ENCODE measurements at regions not wholly inside any gene's neighbourhood (a gene's known extent, or its start where the extent isn't known, plus 50 kb on each side); places are given as distances from the start of the nearest gene placed in this dataset.

- H3K9me3 Mint-ChIP-seq: no peaks in the 10 kb centered on the region
- no peak for DNase-seq
- no peak overlapping the region for H3K4me3 Mint-ChIP-seq
- H3K4me1 Mint-ChIP-seq (ENCODE audit: low read depth): peaks cover 18% of the 10 kb centered on the region
- CTCF ChIA-PET: interaction anchor here (0.6 to 8.9 kb wide), 24 partner anchors 10 to 701 kb away, joined by 3 to 149 read pairs (median 4); partner anchors contain the start of gene ARHGEF37
- H3K36me3 Mint-ChIP-seq (ENCODE audit: low read depth): no peaks in the 10 kb centered on the region
- intact Hi-C loops (cut with micrococcal nuclease): loop anchor here (1.0 to 10.0 kb wide), 3 partner anchors 122 to 523 kb away; partner anchors contain the start of gene SLC26A2
- H3K27me3 Mint-ChIP-seq (ENCODE audit: low read depth): no peaks in the 10 kb centered on the region
- no peak overlapping the region for H3K27ac Mint-ChIP-seq
Measured at GRCh38 chr5:149441986-149442385, 62.9 kb upstream of the IL17B start.

- intact Hi-C loops (cut with micrococcal nuclease): loop anchor here (10.0 kb wide), 1 partner anchor 524 kb away; the partner anchor contains the start of gene SLC26A2
Measured at GRCh38 chr5:149441194-149441753, 62.2 kb upstream of the IL17B start.

DNA sequence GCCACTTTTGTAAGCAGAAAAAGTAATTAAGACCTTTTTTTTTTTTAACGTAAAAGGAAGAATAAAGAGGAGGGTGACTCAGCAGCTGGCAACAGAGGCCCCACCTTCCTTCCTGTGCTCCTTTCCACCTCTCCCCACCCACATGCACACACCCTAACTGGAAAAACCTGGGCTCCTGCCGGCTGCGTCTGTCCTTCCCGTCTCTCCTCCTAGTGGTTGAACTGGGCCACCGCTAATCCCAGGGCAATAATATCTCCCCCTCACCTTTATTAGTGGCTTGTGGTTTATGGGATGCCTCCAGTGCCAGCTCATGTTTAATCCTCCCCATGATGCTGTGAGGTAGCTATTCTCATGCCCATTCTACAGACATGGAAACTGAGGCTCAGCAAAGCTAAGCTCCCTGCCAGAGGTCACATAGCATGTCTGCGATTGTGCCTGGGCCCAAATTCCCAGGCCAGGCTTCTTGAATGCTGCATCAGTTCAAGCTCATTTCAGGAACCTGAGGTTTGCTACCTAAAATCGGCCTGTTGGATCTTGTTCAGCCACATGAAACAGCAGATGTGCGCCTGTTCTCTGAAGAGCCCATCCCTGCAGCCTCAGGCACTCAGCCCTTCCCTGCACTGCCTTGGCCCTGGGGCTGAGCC is 60.9 kb upstream of the IL17B start:
- CTCF ChIA-PET: interaction anchor here (0.6 to 8.9 kb wide), 16 partner anchors 14 to 521 kb away, joined by 3 to 149 read pairs (median 4); partner anchors contain the start of gene CSNK1A1
- DNase-seq: peak; percentile 43
- Mint-ChIP-seq H3K36me3 (ENCODE audit: low read depth) (no peaks in the 10 kb centered on the region), H3K27ac (no peak overlapping the region), H3K4me3 (no peak overlapping the region), H3K9me3 (no peaks in the 10 kb centered on the region), H3K27me3 (ENCODE audit: low read depth) (no peaks in the 10 kb centered on the region), H3K4me1 (ENCODE audit: low read depth) (peaks cover 18% of the 10 kb centered on the region)
- intact Hi-C loops (cut with micrococcal nuclease): loop anchor here (10.0 kb wide), 1 partner anchor 525 kb away; the partner anchor contains the start of gene SLC26A2

More at GRCh38 chr5:149441194-149441753, 62.2 kb upstream of the IL17B start:
- Mint-ChIP-seq H3K9me3 (no peaks in the 10 kb centered on the region), H3K27ac (no peak overlapping the region), H3K36me3 (ENCODE audit: low read depth) (no peaks in the 10 kb centered on the region), H3K27me3 (ENCODE audit: low read depth) (no peaks in the 10 kb centered on the region), H3K4me3 (no peak overlapping the region), H3K4me1 (ENCODE audit: low read depth) (peaks cover 18% of the 10 kb centered on the region)
- DNase-seq: no peak
- CTCF ChIA-PET: interaction anchor here (0.5 to 8.9 kb wide), 23 partner anchors 9 to 385 kb away, joined by 3 to 149 read pairs (median 4); no protein-coding TSS in a partner anchor

DNA sequence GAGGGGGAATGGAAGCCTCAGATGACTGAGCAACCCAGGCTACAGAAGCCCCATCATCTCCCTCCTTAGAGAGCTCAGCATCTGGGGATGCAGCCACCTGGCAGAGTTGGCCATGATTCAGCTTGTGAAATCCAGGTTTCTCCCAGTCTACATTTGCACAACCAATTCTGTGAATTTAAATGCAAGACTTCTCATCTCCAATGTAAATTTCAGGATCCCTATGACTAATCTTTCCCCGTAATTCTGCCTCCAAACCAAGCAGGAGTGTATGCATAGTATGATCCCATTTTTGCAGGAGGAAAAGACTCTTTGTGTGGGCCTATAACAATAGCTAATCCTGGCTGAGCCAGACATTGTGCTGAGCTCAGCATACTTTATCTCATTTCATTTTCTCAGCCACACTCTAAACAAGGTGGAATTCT is 59.6 kb upstream of the IL17B start:
- H3K4me3 Mint-ChIP-seq: no peak overlapping the region
- H3K4me1 Mint-ChIP-seq (ENCODE audit: low read depth): peaks cover 18% of the 10 kb centered on the region
- intact Hi-C loops (cut with micrococcal nuclease): no loop called here
- H3K9me3 Mint-ChIP-seq: no peaks in the 10 kb centered on the region
- DNase-seq: no peak
- no peak overlapping the region for H3K27ac Mint-ChIP-seq
- no peaks in the 10 kb centered on the region for H3K36me3 Mint-ChIP-seq (ENCODE audit: low read depth)
- CTCF ChIA-PET: interaction anchor here (0.6 to 8.9 kb wide), 12 partner anchors 38 to 467 kb away, joined by 3 to 149 read pairs (median 5); no protein-coding TSS in a partner anchor
- H3K27me3 Mint-ChIP-seq (ENCODE audit: low read depth): no peaks in the 10 kb centered on the region

DNA sequence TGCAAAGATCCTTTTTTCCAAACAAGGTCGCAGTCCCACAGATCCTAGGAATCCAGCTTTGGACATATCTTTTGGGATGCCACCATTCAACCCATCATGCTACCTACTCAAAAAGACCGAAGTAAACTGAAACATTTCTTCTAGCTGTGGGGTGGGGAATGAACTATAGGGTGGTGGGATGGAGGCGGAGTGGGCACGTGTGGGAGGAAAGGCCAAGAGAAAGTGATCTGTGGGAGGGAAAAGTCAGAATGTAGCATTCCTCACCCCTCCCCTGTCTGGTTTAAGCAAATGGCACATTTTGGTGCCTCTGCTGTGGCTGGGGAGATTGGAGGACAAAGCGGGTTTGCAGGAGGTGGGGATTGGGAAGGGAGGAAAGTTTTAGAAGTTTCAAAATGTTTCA is 59.2 kb upstream of the IL17B start:
- H3K36me3 Mint-ChIP-seq (ENCODE audit: low read depth): no peaks in the 10 kb centered on the region
- no peaks in the 10 kb centered on the region for H3K27me3 Mint-ChIP-seq (ENCODE audit: low read depth)

DNA sequence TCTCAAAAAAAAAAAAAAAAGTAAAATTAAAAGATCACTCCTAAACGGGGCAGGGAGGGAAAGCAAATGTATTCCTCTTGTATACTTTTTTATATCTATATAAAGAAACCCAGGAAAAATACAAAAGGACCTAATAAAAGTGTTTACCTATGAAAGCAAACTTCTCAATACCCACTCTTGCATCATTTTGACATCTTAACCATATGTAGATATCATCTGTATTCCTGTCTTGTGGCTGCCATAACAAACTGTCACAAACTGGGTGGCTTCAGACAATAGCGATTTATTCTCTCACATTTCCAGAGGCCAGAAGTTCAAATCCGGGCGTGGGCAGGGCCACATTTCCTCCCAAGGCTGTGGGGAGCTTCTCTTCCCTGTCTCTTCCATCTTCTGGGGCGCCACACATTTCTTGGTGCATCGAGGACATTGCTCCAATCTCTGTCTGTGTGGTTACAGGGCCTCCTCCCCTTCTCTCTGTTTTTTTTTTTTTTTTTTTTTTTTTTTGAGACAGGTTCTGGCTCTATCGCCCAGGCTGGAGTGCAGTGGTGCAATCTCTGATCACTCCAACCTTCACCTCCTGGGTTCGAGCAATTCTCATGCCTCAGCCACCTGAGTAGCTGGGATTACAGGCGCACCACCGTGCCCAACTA is 58.4 kb upstream of the IL17B start:
- CTCF ChIA-PET: interaction anchor here (0.7 to 4.7 kb wide), 7 partner anchors 56 to 181 kb away, joined by 3 to 25 read pairs (median 4); no protein-coding TSS in a partner anchor
- no peaks in the 10 kb centered on the region for H3K9me3 Mint-ChIP-seq
- no peak overlapping the region for H3K4me3 Mint-ChIP-seq
- DNase-seq: no peak
- H3K27me3 Mint-ChIP-seq (ENCODE audit: low read depth): no peaks in the 10 kb centered on the region
- H3K4me1 Mint-ChIP-seq (ENCODE audit: low read depth): peaks cover 18% of the 10 kb centered on the region
- no peaks in the 10 kb centered on the region for H3K36me3 Mint-ChIP-seq (ENCODE audit: low read depth)
- intact Hi-C loops (cut with micrococcal nuclease): no loop called here
- no peak overlapping the region for H3K27ac Mint-ChIP-seq

More for the DNA sequence above, 59.2 kb upstream of the IL17B start:
- Mint-ChIP-seq H3K9me3 (no peaks in the 10 kb centered on the region), H3K27ac (no peak overlapping the region), H3K4me3 (no peak overlapping the region), H3K4me1 (ENCODE audit: low read depth) (peaks cover 18% of the 10 kb centered on the region)
- DNase-seq: no peak
- intact Hi-C loops (cut with micrococcal nuclease): no loop called here
- CTCF ChIA-PET: interaction anchor here (0.6 to 8.9 kb wide), 11 partner anchors 37 to 468 kb away, joined by 3 to 149 read pairs (median 6); no protein-coding TSS in a partner anchor

GRCh38 chr5:149435660-149436059 is 56.6 kb upstream of the IL17B start:
- no peaks in the 10 kb centered on the region for H3K27me3 Mint-ChIP-seq (ENCODE audit: low read depth)
- H3K9me3 Mint-ChIP-seq: no peaks in the 10 kb centered on the region
- CTCF ChIA-PET: interaction anchor here (0.5 to 8.4 kb wide), 20 partner anchors 10 to 183 kb away, joined by 3 to 79 read pairs (median 7); partner anchors contain the start of gene IL17B

DNA sequence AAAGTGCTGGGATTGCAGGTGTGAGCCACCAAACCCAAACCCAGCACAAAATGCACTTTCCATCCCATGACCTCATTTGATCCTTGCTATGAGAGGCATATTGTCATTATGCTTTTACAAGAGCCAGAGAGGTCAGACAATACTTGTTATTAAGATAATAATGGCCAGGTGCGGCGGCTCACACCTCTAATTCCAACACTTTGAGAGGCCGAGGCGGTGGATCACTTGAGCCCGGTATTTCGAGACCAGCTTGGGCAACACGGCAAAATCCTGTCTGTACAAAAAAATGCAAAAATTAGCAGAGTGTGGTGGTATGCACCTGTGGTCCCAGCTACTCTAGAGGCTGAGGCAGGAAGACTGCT is 55.9 kb upstream of the IL17B start:
- DNase-seq: no peak
- CTCF ChIA-PET: interaction anchor here (0.7 to 8.4 kb wide), 32 partner anchors 8 to 184 kb away, joined by 3 to 79 read pairs (median 6); partner anchors contain the start of gene IL17B
- intact Hi-C loops (cut with micrococcal nuclease): loop anchor here (2.0 kb wide), 1 partner anchor 184 kb away; no protein-coding TSS in a partner anchor
- Mint-ChIP-seq H3K4me1 (ENCODE audit: low read depth) (peaks cover 18% of the 10 kb centered on the region), H3K27me3 (ENCODE audit: low read depth) (no peaks in the 10 kb centered on the region), H3K4me3 (no peak overlapping the region), H3K9me3 (no peaks in the 10 kb centered on the region), H3K36me3 (ENCODE audit: low read depth) (no peaks in the 10 kb centered on the region), H3K27ac (no peak overlapping the region)

More at GRCh38 chr5:149435660-149436059, 56.6 kb upstream of the IL17B start:
- intact Hi-C loops (cut with micrococcal nuclease): loop anchor here (2.0 kb wide), 1 partner anchor 183 kb away; no protein-coding TSS in a partner anchor
- no peaks in the 10 kb centered on the region for H3K36me3 Mint-ChIP-seq (ENCODE audit: low read depth)
- no peak overlapping the region for H3K4me3 Mint-ChIP-seq
- no peak overlapping the region for H3K27ac Mint-ChIP-seq
- peaks cover 22% of the 10 kb centered on the region for H3K4me1 Mint-ChIP-seq (ENCODE audit: low read depth)
- DNase-seq: no peak

DNA sequence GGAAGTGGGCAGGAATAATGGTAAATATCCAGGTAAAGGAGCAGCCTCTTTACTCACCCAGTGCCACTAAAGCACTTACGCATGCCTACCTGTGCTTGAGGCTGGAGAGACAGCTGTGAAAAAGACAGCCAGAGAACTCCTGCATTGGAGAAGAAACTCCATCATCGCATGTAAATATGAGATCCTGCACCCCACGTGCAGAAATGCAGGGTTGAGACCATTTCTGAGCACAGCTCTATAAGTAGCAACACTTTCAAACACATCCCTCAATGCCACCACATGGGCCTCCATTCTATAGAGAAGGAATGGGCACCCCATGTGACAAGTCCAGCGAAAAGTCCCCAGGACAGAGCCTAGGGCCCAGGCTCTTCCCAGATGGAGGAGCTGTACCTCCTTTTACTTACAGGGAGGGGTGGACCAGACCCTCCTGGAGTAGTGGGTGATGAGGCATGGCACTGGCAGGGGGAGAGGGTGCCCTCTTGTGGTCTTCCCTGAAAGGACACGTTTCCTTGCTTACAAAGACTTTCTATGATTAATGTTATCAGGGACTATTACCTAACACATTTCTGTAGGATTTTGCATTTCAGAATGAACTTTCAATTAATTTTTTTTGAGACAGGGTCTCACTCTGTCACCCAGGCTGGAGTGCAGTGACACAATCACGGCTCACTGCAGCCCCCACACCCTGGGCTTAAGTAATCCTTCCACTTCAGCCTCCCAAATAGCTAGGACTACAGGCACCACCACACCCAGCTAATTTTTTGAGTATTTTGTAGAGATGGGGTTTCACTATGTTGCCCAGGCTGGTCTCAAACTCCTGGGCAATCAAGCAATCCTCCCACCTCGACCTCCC is 55.3 kb upstream of the IL17B start:
- CTCF ChIA-PET: interaction anchor here (0.7 to 8.4 kb wide), 36 partner anchors 9 to 185 kb away, joined by 3 to 79 read pairs (median 6); partner anchors contain the start of gene IL17B
- peaks cover 14% of the 10 kb centered on the region for H3K4me1 Mint-ChIP-seq (ENCODE audit: low read depth)
- H3K27me3 Mint-ChIP-seq (ENCODE audit: low read depth): no peaks in the 10 kb centered on the region
- no peaks in the 10 kb centered on the region for H3K9me3 Mint-ChIP-seq
- peak; percentile 73 for DNase-seq
- no peak overlapping the region for H3K4me3 Mint-ChIP-seq
- intact Hi-C loops (cut with micrococcal nuclease): loop anchor here (1.0 to 5.0 kb wide), 6 partner anchors 52 to 184 kb away; no protein-coding TSS in a partner anchor
- no peaks in the 10 kb centered on the region for H3K36me3 Mint-ChIP-seq (ENCODE audit: low read depth)
- no peak overlapping the region for H3K27ac Mint-ChIP-seq

- H3K27ac Mint-ChIP-seq: no peak overlapping the region
Measured at GRCh38 chr5:149433524-149434131, 54.5 kb upstream of the IL17B start.

More at GRCh38 chr5:149433524-149434131, 54.5 kb upstream of the IL17B start:
- H3K27me3 Mint-ChIP-seq (ENCODE audit: low read depth): no peaks in the 10 kb centered on the region
- no peak for DNase-seq
- H3K4me3 Mint-ChIP-seq: no peak overlapping the region
- no peaks in the 10 kb centered on the region for H3K36me3 Mint-ChIP-seq (ENCODE audit: low read depth)
- peaks cover 9% of the 10 kb centered on the region for H3K4me1 Mint-ChIP-seq (ENCODE audit: low read depth)
- CTCF ChIA-PET: interaction anchor here (0.7 to 8.4 kb wide), 29 partner anchors 8 to 154 kb away, joined by 3 to 79 read pairs (median 7); partner anchors contain the start of gene IL17B
- no peaks in the 10 kb centered on the region for H3K9me3 Mint-ChIP-seq
- intact Hi-C loops (cut with micrococcal nuclease): loop anchor here (1.0 to 5.0 kb wide), 6 partner anchors 51 to 185 kb away; no protein-coding TSS in a partner anchor
